ENCODE measurements at regions not wholly inside any gene's neighbourhood (a gene's known extent, or its start where the extent isn't known, plus 50 kb on each side); places are given as distances from the start of the nearest gene placed in this dataset.

- no peak for TF ChIP-seq YY1 (IDR thresholded peaks at IDR 0.05; ENCODE audit: extremely low read depth, insufficient replicate concordance, low read depth, low read length)
- no peak for TF ChIP-seq CBX3 (IDR thresholded peaks at IDR 0.05; ENCODE audit: low read depth)
- no peak for TF ChIP-seq SRF (IDR thresholded peaks at IDR 0.05; ENCODE audit: low read depth)
- TF ChIP-seq EZH2 (IDR thresholded peaks at IDR 0.05) = no peak
- no peak for TF ChIP-seq CEBPB (IDR thresholded peaks at IDR 0.05; ENCODE audit: low read depth)
- TF ChIP-seq RAD21 (IDR thresholded peaks at IDR 0.05; ENCODE audit: low read depth) = no peak
- no peak for TF ChIP-seq EGR1 (IDR thresholded peaks at IDR 0.05; ENCODE audit: low read depth)
- TF ChIP-seq, protein P1, sequence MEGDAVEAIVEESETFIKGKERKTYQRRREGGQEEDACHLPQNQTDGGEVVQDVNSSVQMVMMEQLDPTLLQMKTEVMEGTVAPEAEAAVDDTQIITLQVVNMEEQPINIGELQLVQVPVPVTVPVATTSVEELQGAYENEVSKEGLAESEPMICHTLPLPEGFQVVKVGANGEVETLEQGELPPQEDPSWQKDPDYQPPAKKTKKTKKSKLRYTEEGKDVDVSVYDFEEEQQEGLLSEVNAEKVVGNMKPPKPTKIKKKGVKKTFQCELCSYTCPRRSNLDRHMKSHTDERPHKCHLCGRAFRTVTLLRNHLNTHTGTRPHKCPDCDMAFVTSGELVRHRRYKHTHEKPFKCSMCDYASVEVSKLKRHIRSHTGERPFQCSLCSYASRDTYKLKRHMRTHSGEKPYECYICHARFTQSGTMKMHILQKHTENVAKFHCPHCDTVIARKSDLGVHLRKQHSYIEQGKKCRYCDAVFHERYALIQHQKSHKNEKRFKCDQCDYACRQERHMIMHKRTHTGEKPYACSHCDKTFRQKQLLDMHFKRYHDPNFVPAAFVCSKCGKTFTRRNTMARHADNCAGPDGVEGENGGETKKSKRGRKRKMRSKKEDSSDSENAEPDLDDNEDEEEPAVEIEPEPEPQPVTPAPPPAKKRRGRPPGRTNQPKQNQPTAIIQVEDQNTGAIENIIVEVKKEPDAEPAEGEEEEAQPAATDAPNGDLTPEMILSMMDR (IDR thresholded peaks at IDR 0.05 in 2 of 3, conservative IDR thresholded peaks at IDR 0.05 in 1 of 3; ENCODE audit: borderline replicate concordance in 1 of 3, insufficient read depth in 1 of 3, low read depth in 2 of 3, low read length in 2 of 3) = no peak
- TF ChIP-seq JUND (IDR thresholded peaks at IDR 0.05) = no peak
These were observed 159.5 kb downstream of the MRPL14 start (continued) for GRCh38 chr6:43967719-43968091.

DNA sequence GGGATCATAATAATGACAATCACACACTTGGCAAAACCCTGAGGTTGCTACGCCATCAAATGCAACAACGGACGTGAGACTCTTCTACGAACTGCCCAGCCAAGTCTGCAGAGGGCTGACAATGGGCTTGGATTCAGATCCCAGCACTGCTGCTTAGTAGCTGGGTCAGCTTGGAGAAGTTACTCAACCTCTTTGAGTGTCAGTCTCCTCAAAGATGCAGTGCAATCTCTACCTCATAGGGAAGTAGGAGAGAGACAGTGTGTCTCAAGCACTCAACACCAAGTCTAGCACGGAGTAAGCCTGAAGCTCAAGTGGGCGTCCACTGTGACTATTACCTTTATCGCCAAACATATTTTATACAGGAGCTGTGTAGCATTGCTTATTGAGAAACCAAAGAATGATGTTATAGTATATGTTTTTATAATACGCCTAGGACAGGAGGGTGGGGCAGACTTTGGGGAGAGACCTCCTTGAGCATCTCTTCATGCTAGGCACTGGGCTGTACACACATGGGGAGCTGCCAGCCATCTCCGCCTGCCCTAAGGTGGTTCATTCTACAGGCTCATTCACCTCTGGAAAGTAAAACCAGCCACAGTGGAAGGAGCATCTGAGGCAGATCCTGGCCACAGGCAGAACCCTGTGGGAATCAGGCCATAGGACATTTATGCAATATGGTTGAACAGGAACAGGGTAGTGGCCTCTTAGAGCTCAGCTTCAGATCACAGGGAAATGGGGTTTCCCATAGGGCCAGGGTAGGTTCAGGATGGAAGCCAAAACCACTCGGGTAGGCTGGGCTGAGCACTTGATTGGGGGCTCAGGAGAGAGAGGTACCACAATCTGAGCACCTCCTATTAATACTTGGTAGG is 160.2 kb downstream of the MRPL14 start:
- no peak for TF ChIP-seq RAD21 (IDR thresholded peaks at IDR 0.05; ENCODE audit: low read depth)
- TF ChIP-seq YY1 (IDR thresholded peaks at IDR 0.05; ENCODE audit: extremely low read depth, insufficient replicate concordance, low read depth, low read length) = no peak
- H3K9me3 ChIP-seq (ENCODE audit: control insufficient read depth in 1 of 2, insufficient read depth in 1 of 2, low read depth in 1 of 2, low read length in 2 of 2) = no peaks in the 10 kb centered on the region
- H3K4me1 ChIP-seq (ENCODE audit: control insufficient read depth in 1 of 2, insufficient read depth in 2 of 2, low read length in 2 of 2) = no peaks in the 10 kb centered on the region
- intact Hi-C loops (cut with micrococcal nuclease) = no loop called here
- H3K36me3 ChIP-seq (ENCODE audit: control insufficient read depth in 1 of 2, insufficient read depth in 2 of 2, low read length in 2 of 2) = no peaks in the 10 kb centered on the region
- no peak for DNase-seq (ENCODE audit: low read depth, low spot score)
- H3K27ac ChIP-seq (ENCODE audit: low read depth, low read length) = no peak overlapping the region
- H4K20me1 ChIP-seq (ENCODE audit: insufficient read depth) = no peaks in the 10 kb centered on the region
- H3K79me2 ChIP-seq (ENCODE audit: insufficient read depth, low read length) = no peaks in the 10 kb centered on the region
- CTCF ChIA-PET = no interaction called here
- H3K9me2 ChIP-seq (ENCODE audit: insufficient read depth) = no peaks in the 10 kb centered on the region
- no peaks in the 10 kb centered on the region for H3K27me3 ChIP-seq (ENCODE audit: insufficient read depth, low read length)
- POLR2A ChIA-PET = no interaction called here
- no peak overlapping the region for H3K4me2 ChIP-seq (ENCODE audit: low read length)
- no peak overlapping the region for H3K4me3 ChIP-seq (replicated peaks in 1 of 2; ENCODE audit: low read depth in 1 of 2, low read length in 2 of 2)
- ATAC-seq = no peak
- RAD21 ChIA-PET (ENCODE audit: low non-redundant PET in 1 of 2, low total read pairs in 2 of 2, uncharacterized antibody in 2 of 2, unreplicated experiment in 2 of 2) = no interaction called here
- no peak overlapping the region for H3K9ac ChIP-seq (ENCODE audit: low read length)
- BruUV-seq (replicated peaks) = no TSS peak
- H2AFZ ChIP-seq (ENCODE audit: low read depth, low read length, poor library complexity, severe bottlenecking) = no peak overlapping the region

Data from HCT116 (cell line).